ENCODE measurements at regions not wholly inside any gene's neighbourhood (a gene's known extent, or its start where the extent isn't known, plus 50 kb on each side); places are given as distances from the start of the nearest gene placed in this dataset.

DNA sequence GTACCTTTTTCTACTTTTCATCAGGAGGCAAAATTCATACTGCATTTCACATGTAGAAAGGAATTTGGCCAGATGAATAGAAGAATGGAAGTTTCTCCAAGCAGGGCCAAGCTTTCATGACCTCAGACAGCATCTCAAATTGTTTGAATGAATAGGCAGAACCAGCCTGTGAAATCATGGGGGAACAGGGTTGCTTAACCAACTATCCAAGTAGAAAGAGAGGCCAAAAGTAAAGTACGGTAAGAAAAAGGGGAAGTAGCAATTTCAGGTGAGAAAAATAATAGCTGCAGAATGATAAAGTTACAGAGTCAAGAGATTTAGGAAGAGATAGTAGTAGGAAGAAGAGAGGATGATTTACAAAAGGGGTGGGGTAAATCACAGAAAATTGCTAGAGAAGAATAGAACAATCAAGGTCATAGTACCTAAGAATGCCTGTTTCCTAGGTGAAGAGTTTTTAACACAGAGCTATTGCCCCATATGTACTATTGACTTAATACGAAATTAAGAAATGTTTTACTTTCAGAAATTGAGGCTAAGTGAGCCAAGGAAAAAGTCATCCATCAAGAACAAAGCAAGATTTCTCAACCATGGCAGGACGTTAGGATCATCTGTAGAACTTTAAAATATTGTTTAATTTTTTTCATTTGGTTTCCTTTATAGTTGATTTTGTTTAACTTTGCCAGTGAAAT lies 177.1 kb upstream of the TET2 start:
- intact Hi-C loops (cut with micrococcal nuclease; ENCODE audit: unreplicated experiment) = loop anchor here (5.0 to 10.0 kb wide), 5 partner anchors 37 to 905 kb away; partner anchors contain the start of genes CXXC4 and TET2
- BruUV-seq (replicated peaks) = no TSS peak

DNA sequence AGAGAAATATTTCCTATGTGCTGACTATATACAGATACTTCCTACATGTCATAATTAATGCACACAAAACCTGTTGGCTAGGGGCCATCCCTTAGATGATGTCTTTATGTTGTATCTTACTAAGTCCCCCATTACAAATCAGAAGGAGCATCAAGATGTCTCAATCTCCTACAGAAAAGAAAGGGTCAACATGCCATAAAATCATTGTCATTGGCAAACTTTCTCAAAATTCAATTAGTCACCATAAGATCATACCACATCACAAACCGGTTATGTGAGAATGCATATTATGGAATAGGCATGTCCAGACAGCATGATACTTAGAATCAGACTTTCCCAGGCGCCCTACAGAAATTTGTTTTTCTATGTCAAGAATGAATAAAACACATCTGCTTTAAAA lies 175.2 kb upstream of the TET2 start:
- no peaks in the 10 kb centered on the region for H3K36me3 ChIP-seq (ENCODE audit: control insufficient read depth in 2 of 2, insufficient read depth in 2 of 2, low read length in 1 of 2)
- CTCF ChIA-PET = interaction anchor here (1.0 kb wide), 1 partner anchor 87 kb away, joined by 3 read pairs; no protein-coding TSS in a partner anchor
- ATAC-seq = no peak
- POLR2A ChIA-PET = no interaction called here
- peaks cover 45% of the 10 kb centered on the region for H3K4me1 ChIP-seq (ENCODE audit: control insufficient read depth, insufficient read depth, low read length)
- H3K79me2 ChIP-seq (ENCODE audit: control insufficient read depth, insufficient read depth, low read length) = peaks cover 12% of the 10 kb centered on the region
- RAD21 ChIA-PET (ENCODE audit: unreplicated experiment) = no interaction called here
- peak overlapping the region; percentile 78 for H3K27ac ChIP-seq (ENCODE audit: control insufficient read depth, insufficient read depth)
- intact Hi-C loops (cut with micrococcal nuclease; ENCODE audit: unreplicated experiment) (no loop called here), in situ Hi-C loops (cut with MboI) (no loop called here)
- peak overlapping the region; percentile 52 for H3K4me2 ChIP-seq (ENCODE audit: control insufficient read depth, insufficient read depth)
- SMC1A ChIA-PET (ENCODE audit: uncharacterized antibody, unreplicated experiment) = interaction anchor here (0.5 to 1.1 kb wide), 5 partner anchors 27 to 876 kb away, joined by 3 read pairs; no protein-coding TSS in a partner anchor
- DNase-seq (ENCODE audit: low read depth, low spot score) = no peak
- no peaks in the 10 kb centered on the region for H3K27me3 ChIP-seq (replicated peaks in 1 of 2; ENCODE audit: control insufficient read depth in 2 of 2, insufficient read depth in 2 of 2, low read length in 1 of 2)
- no peaks in the 10 kb centered on the region; the same call in 1 of the 3 replicates for H3K9me3 ChIP-seq (replicated peaks; ENCODE audit: control insufficient read depth, insufficient read depth, low read length)
- no peak overlapping the region; the same call in 1 of the 2 replicates for H2AFZ ChIP-seq (ENCODE audit: control insufficient read depth, low read depth, low read length)
- H4K20me1 ChIP-seq (ENCODE audit: control insufficient read depth, insufficient read depth) = no peaks in the 10 kb centered on the region
- 90% methylated on average over 2 of the region's 2 CpGs for WGBS (ENCODE audit: insufficient coverage, insufficient replicate concordance, low lambda C conversion rate, missing lambda C conversion rate)
- no peak for FAIRE-seq
- BruUV-seq (replicated peaks) = no TSS peak
- peak overlapping the region; percentile 55; the same call in 1 of the 2 replicates for H3K4me3 ChIP-seq
- no peak overlapping the region for H3K9ac ChIP-seq (ENCODE audit: control insufficient read depth, insufficient read depth, low read length)
- TF ChIP-seq RELA (IDR thresholded peaks at IDR 0.05; ENCODE audit: borderline replicate concordance, partially characterized antibody) (no peak), SUPT20H (IDR thresholded peaks at IDR 0.05; ENCODE audit: borderline replicate concordance, control insufficient read depth, low read depth, low read length) (no peak), RCOR1 (conservative IDR thresholded peaks at IDR 0.05; ENCODE audit: low read depth, low read length) (no peak), EGR1 (IDR thresholded peaks at IDR 0.05; ENCODE audit: borderline replicate concordance in 1 of 2, low read depth in 2 of 2, low read length in 2 of 2) (no peak), CBX3 (IDR thresholded peaks at IDR 0.05; ENCODE audit: borderline replicate concordance, low read depth) (no peak), TARDBP (IDR thresholded peaks at IDR 0.05; ENCODE audit: borderline replicate concordance) (no peak), PBX3 (IDR thresholded peaks at IDR 0.05; ENCODE audit: insufficient replicate concordance, low read depth, low read length) (no peak), ASH2L (IDR thresholded peaks at IDR 0.05; ENCODE audit: borderline replicate concordance, low read depth) (no peak), CHD1 (IDR thresholded peaks at IDR 0.05; ENCODE audit: low read depth, low read length) (no peak), SPI1 (IDR thresholded peaks at IDR 0.05; ENCODE audit: borderline replicate concordance, insufficient read depth, low read depth, low read length) (no peak), EED (IDR thresholded peaks at IDR 0.05; ENCODE audit: low read depth) (no peak)

More for the DNA sequence above, 177.1 kb upstream of the TET2 start:
- in situ Hi-C loops (cut with MboI) = no loop called here
- peaks cover 15% of the 10 kb centered on the region for H3K79me2 ChIP-seq (ENCODE audit: control insufficient read depth, insufficient read depth, low read length)
- no peak for TF ChIP-seq NR2C2 (IDR thresholded peaks at IDR 0.05; ENCODE audit: borderline replicate concordance, control insufficient read depth, insufficient read length, low read depth)
- peak; percentile 82; the same call in 1 of the 2 replicates for TF ChIP-seq SPI1 (IDR thresholded peaks at IDR 0.05; ENCODE audit: borderline replicate concordance, insufficient read depth, low read depth, low read length)
- peak in 1 of 2 experiments; percentile 31; a peak in 2 of 4 replicates for TF ChIP-seq IKZF2 (IDR thresholded peaks at IDR 0.05)
- TF ChIP-seq CBX5 (IDR thresholded peaks at IDR 0.05; ENCODE audit: low read depth) = 0 out of 2 replicates have a peak, but pooled peaks have one; percentile 19
- H3K4me3 ChIP-seq = peak overlapping the region; percentile 20; the same call in 1 of the 2 replicates
- H2AFZ ChIP-seq (ENCODE audit: control insufficient read depth, low read depth, low read length) = no peak overlapping the region; the same call in 1 of the 2 replicates
- FAIRE-seq (no peak), ATAC-seq (peak; percentile 13), DNase-seq (ENCODE audit: low read depth, low spot score) (peak; percentile 52)
- no peaks in the 10 kb centered on the region; the same call in 2 of the 3 replicates for H3K9me3 ChIP-seq (replicated peaks; ENCODE audit: control insufficient read depth, insufficient read depth, low read length)
- no peaks in the 10 kb centered on the region for H4K20me1 ChIP-seq (ENCODE audit: control insufficient read depth, insufficient read depth)
- CTCF ChIA-PET = no interaction called here
- WGBS (ENCODE audit: insufficient coverage, insufficient replicate concordance, low lambda C conversion rate, missing lambda C conversion rate) = 47% methylated on average over 3 of the region's 3 CpGs
- H3K9ac ChIP-seq (ENCODE audit: control insufficient read depth, insufficient read depth, low read length) = no peak overlapping the region
- H3K4me1 ChIP-seq (ENCODE audit: control insufficient read depth, insufficient read depth, low read length) = peaks cover 39% of the 10 kb centered on the region
- POLR2A ChIA-PET = interaction anchor here (0.6 kb wide), 1 partner anchor 383 kb away, joined by 3 read pairs; no protein-coding TSS in a partner anchor
- 0 out of 2 replicates have a peak overlapping the region, but pooled peaks have one; percentile 34 for H3K4me2 ChIP-seq (ENCODE audit: control insufficient read depth, insufficient read depth)
- H3K36me3 ChIP-seq (ENCODE audit: control insufficient read depth in 2 of 2, insufficient read depth in 2 of 2, low read length in 1 of 2) = no peaks in the 10 kb centered on the region
- RAD21 ChIA-PET (ENCODE audit: unreplicated experiment) = interaction anchor here (0.7 kb wide), 1 partner anchor 26 kb away, joined by 3 read pairs; no protein-coding TSS in a partner anchor
- peak overlapping the region; percentile 45 for H3K27ac ChIP-seq (ENCODE audit: control insufficient read depth, insufficient read depth)
- SMC1A ChIA-PET (ENCODE audit: uncharacterized antibody, unreplicated experiment) = interaction anchor here (0.6 to 1.2 kb wide), 4 partner anchors 24 to 1807 kb away, joined by 3 to 5 read pairs (median 4); no protein-coding TSS in a partner anchor
- H3K27me3 ChIP-seq (replicated peaks in 1 of 2; ENCODE audit: control insufficient read depth in 2 of 2, insufficient read depth in 2 of 2, low read length in 1 of 2) = no peaks in the 10 kb centered on the region

Data from GM12878 (cell line).